ENCODE measurements at regions not wholly inside any gene's neighbourhood (a gene's known extent, or its start where the extent isn't known, plus 50 kb on each side); places are given as distances from the start of the nearest gene placed in this dataset.

GRCh38 chr12:92221656-92222315 is 76.1 kb upstream of the BTG1 start:
- DNase-seq (ENCODE audit: low read depth): no peak

DNA sequence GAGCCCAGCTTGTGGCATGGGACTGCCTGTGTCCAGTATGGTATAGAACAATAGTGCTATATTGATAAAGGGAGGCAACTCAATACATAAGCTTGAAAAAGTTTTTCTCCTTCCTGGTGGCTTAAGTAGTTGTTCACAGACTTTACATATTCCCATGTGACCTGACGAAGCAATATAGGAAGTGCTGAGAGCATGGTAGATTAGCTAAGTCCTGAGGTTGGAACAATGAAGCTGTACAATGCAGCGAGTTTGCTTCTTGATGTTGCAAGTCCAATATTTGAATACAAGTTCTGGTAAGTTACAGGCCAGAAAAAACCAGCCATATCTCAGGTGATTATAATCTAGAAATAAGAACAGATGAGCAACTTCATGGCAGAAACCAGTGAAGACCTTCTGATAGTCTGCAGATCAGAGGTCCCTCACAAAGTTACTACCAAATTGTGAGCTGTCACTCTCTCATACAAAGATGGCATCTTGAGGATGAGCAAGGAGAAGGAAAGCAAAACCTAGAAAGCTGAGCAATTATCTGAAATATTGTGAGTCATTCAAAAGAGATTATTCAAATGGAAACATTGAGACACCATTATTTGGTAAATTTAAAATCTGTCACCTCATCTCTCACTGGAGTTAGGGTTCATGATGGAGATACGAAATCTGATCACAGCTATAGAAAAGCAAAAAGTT is 72.9 kb upstream of the BTG1 start:
- no peak for DNase-seq (ENCODE audit: low read depth)

- no peak for DNase-seq (ENCODE audit: low read depth)
These were observed 70.4 kb upstream of the BTG1 start for GRCh38 chr12:92216092-92216491.

DNA sequence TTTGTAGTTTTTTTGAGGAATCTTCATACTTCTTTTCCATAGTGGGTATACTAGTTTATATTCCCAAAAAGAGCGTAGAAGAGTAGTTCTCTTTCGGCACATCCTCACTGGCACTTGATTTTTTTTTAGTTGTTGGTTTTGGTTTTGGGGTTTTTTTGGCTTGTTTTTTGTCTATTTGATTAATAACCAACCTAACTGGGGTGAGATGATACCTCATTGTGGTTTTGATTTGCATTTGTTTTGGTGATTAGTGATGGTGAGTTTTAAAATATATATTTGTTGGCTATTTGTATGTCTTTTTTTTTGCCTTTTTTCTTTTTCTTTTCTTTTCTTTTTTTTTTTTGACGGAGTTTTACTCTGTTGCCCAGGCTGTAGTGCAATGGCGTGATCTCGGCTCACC is 69.7 kb upstream of the BTG1 start:
- no peak for DNase-seq (ENCODE audit: low read depth)

- no peak for DNase-seq (ENCODE audit: low read depth)
These were observed 67.5 kb upstream of the BTG1 start for GRCh38 chr12:92213166-92213565.

DNA sequence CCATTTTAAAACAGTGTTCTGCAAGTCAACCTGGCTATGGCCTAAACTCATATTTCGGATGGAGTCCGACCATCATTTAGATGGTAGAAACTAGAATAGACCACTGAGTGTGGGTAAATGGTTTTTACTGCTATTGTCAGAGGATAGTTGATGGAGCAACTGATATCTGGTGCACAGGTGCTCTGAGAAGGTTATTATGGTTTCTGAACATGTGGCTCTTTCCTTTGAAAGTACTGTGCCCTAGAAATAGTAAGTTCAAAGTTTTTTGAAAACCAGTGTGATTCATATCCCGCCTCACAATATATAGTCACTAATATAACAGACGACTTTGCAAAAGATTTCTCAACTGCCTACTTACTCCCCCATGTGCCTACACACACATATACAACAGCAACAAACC is 64.4 kb upstream of the BTG1 start:
- DNase-seq (ENCODE audit: low read depth): no peak

GRCh38 chr12:92208613-92209121 is 63.0 kb upstream of the BTG1 start:
- DNase-seq (ENCODE audit: low read depth): no peak

GRCh38 chr12:92206596-92206995 is 61.0 kb upstream of the BTG1 start:
- no peak for DNase-seq (ENCODE audit: low read depth)

DNA sequence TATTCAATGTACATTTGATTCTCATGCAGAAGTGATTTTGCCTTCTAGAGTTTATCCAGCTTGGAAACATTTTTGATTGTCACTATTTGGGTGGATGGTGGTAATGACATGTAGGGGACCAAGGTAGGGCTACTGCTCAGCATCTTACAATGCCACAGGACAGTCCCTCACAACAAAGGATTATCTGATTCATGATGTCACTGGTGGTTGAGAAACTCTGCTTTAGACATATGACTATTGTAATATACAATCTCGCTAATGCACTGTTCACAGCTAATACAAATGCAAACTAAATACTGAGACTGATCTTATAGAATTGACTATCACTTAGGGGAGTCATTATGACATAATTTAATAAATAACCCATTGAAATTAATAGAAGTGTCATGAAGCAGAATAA is 60.4 kb upstream of the BTG1 start:
- no peak for DNase-seq (ENCODE audit: low read depth)

GRCh38 chr12:92199819-92200576 is 54.4 kb upstream of the BTG1 start:
- DNase-seq (ENCODE audit: low read depth): no peak

- DNase-seq (ENCODE audit: low read depth): no peak
These were observed 52.2 kb upstream of the BTG1 start for GRCh38 chr12:92197815-92198214.

DNA sequence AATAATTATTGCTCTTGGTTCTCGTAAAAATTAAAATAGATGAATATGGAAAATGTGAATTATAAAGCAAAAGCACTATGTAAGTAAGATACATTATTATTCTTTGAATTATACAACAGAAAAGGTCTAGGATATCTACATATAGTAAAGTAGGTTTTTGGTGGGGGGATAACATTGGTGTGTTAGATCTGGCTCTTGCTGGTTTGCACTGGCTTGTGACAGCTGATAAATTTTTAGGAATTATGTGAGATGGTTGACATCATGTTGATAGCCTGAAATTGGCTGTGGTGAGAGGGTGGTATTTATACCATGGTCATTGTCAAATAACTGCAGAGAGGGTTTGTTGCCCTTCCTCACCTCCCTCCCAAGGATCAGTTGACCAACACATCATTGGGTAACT is 50.7 kb upstream of the BTG1 start:
- no peak for DNase-seq (ENCODE audit: low read depth)
